Prostate gland (tissue), 2 donors: ENCODE measurements at regions not wholly inside any gene's neighbourhood (a gene's known extent, or its start where the extent isn't known, plus 50 kb on each side); places are given as distances from the start of the nearest gene placed in this dataset.

Experiments
- DNase-seq: peaks from one replicate; pipeline ENCODE4 v3.0.0-alpha.2; 2019; ENCODE audit warnings: low spot score
- H3K27ac ChIP-seq, 2 donors: fragments of 200-600 bp; sonication (generic); 2 replicates each; pipeline ENCODE4 v1.5.1; 2017 to 2019
- H3K27me3 ChIP-seq: fragments of 200-600 bp; sonication (generic); replicated peaks from 2 replicates; pipeline ENCODE4 v1.5.1; 2019; ENCODE audit not compliant: insufficient read depth
- H3K36me3 ChIP-seq, 2 donors: fragments of 200-600 bp; sonication (generic); 1 replicate in 1 of 2; 2 replicates in 1 of 2; pipeline versions ENCODE4 v1.5.1 to v1.8.1; 2017 to 2019
- H3K4me1 ChIP-seq: fragments of 200-600 bp; sonication (generic); replicated peaks from 2 replicates; pipeline ENCODE4 v1.5.1; 2019
- H3K4me3 ChIP-seq, 2 donors: fragments of 200-600 bp; sonication (generic); 2 replicates each; pipeline ENCODE4 v1.5.1; 2017 to 2019
- H3K9me3 ChIP-seq: fragments of 200-600 bp; sonication (generic); 2 replicates; pipeline ENCODE4 v1.5.1; 2017
- CTCF ChIP-seq, 4 experiments: fragments of 200-600 bp in 2 of 4; fragments of 450-650 bp in 2 of 4; sonication (generic) in 2 of 4; IDR thresholded peaks; 1 replicate in 3 of 4; 2 replicates in 1 of 4; pipeline ENCODE4 v1.5.1; 2016 to 2019; ENCODE audit warnings: antibody characterized with exemption in 4 of 4, mild to moderate bottlenecking in 2 of 4, moderate library complexity in 2 of 4
- POLR2A ChIP-seq: fragments of 450-650 bp; IDR thresholded peaks from one replicate; pipeline ENCODE4 v1.6.1; 2016; ENCODE audit warnings: antibody characterized with exemption, mild to moderate bottlenecking
- POLR2AphosphoS5 ChIP-seq: sonication (generic); formaldehyde crosslinking; IDR thresholded peaks from one replicate; pipeline ENCODE4 v1.6.1; 2017; ENCODE audit warnings: antibody characterized with exemption
- WGBS: methylation state at CpG from one replicate; pipeline ENCODE4 v1.1.5; 2018; 5-methylcytosine and 5-hydroxymethylcytosine counted together
- intact Hi-C: fragments of 100-400 bp; cut with DNase I; formaldehyde crosslinking; loops from one replicate; pipeline ENCODE4 v1.14.2; 2022

GRCh38 chr17:72515291-72516065 is 394.7 kb downstream of the SOX9 start:
- intact Hi-C loops: no loop called here
- H3K36me3 ChIP-seq: no peaks in the 10 kb centered on the region
- no peak for TF ChIP-seq POLR2A
- no peak for TF ChIP-seq POLR2AphosphoS5
- no peak for TF ChIP-seq CTCF (IDR thresholded peaks at IDR 0.05)
- H3K4me3 ChIP-seq: no peak overlapping the region
- DNase-seq: peak; percentile 23
- peaks cover 8% of the 10 kb centered on the region for H3K4me1 ChIP-seq
- WGBS: 50% methylated on average over 13 of the region's 13 CpGs
- peak overlapping the region; percentile 32 to 44 for H3K27ac ChIP-seq
- no peaks in the 10 kb centered on the region for H3K9me3 ChIP-seq
- H3K27me3 ChIP-seq: no peaks in the 10 kb centered on the region

GRCh38 chr17:72516772-72517399 is 396.1 kb downstream of the SOX9 start:
- H3K4me3 ChIP-seq: no peak overlapping the region
- 54% methylated on average over 15 of the region's 15 CpGs for WGBS
- no peaks in the 10 kb centered on the region for H3K36me3 ChIP-seq
- H3K9me3 ChIP-seq: no peaks in the 10 kb centered on the region
- H3K27ac ChIP-seq: peak overlapping the region; percentile 24 to 81
- intact Hi-C loops: no loop called here
- peaks cover 8% of the 10 kb centered on the region for H3K4me1 ChIP-seq
- peak; percentile 22 for DNase-seq
- peak; percentile 23 for TF ChIP-seq POLR2AphosphoS5
- TF ChIP-seq CTCF (IDR thresholded peaks at IDR 0.05): no peak
- no peaks in the 10 kb centered on the region for H3K27me3 ChIP-seq

DNA sequence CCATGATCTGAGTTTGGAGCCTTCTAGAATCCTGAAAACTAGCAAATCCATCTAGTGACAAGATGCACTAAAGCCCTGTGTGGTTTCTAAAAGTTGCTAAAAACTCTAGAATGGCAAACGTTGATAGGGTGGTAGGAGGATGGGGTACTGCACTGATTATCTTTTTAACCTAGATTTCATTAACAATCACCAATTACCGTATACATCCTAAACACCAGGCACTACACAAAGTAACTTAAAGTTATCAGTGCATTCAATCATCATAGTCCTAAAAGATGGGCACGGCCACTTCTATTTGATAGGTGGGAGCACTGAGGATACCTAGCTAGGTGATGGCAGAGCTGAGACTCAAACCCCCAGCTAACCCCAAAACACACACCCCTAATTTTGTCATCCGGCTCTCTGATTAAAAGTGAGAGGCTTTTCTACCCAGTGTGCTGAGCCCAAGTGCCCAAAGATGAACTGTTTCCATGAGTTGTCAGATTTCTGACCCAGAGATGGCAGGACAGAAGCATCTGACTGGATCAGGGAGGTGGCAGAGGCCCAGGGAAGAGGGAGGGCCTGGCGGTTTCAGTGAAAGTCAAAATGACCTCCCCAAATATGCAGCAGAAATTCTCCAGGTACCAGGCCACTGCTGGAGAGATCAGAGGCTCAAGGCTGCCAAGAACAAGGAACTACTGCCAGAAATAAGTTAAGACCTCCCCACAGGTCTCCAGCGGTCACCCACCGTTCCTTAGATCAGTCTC is 396.8 kb downstream of the SOX9 start:
- H3K4me3 ChIP-seq: no peak overlapping the region
- WGBS: 58% methylated on average over 7 of the region's 7 CpGs
- no peak for DNase-seq
- H3K36me3 ChIP-seq: no peaks in the 10 kb centered on the region
- intact Hi-C loops: no loop called here
- H3K27ac ChIP-seq: peak overlapping the region; percentile 71 to 81
- H3K4me1 ChIP-seq: peaks cover 8% of the 10 kb centered on the region
- no peaks in the 10 kb centered on the region for H3K9me3 ChIP-seq
- TF ChIP-seq CTCF (IDR thresholded peaks at IDR 0.05): no peak
- no peak for TF ChIP-seq POLR2A
- TF ChIP-seq POLR2AphosphoS5: no peak
- no peaks in the 10 kb centered on the region for H3K27me3 ChIP-seq

DNA sequence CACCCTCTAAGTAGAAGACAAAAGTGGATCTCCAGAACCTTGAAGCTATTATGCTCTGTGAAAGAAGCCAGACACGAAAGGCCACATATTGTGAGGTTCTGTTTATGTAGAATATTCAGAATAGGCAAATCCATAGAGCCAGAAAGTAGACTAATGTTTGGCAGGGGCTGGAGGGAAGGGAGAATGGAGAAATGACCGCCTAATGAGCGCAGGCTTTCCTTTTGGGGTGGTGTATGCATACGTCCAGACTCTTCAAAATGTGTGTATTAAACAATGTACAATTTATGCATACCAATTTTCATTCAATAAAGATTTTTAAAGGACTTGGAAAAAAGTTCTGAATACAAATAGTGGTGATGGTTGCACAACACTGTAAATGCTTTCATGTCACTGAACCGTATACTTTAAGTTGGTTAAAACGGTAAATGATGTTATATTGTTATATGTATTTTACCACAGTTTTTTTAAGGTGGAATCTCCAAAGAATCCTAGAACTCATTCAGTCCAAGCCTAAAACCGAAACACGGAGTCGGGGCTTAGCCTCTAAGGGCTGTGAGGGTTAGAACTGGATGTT is 397.4 kb downstream of the SOX9 start:
- H3K4me1 ChIP-seq: peaks cover 8% of the 10 kb centered on the region
- no peaks in the 10 kb centered on the region for H3K27me3 ChIP-seq
- no peaks in the 10 kb centered on the region for H3K36me3 ChIP-seq
- peak overlapping the region; percentile 71 to 81 for H3K27ac ChIP-seq
- no peak for DNase-seq
- H3K4me3 ChIP-seq: no peak overlapping the region
- TF ChIP-seq CTCF (IDR thresholded peaks at IDR 0.05) (no peak), POLR2A (no peak), POLR2AphosphoS5 (no peak)
- H3K9me3 ChIP-seq: no peaks in the 10 kb centered on the region
- intact Hi-C loops: no loop called here
- WGBS: 43% methylated on average over 9 of the region's 9 CpGs
